ENCODE measurements at regions not wholly inside any gene's neighbourhood (a gene's known extent, or its start where the extent isn't known, plus 50 kb on each side); places are given as distances from the start of the nearest gene placed in this dataset.
"Not testable (repeated sequence)": the region's sequence is repeated elsewhere in the genome, so short reads cannot be mapped to it uniquely, and the experiment has no call there.

GRCh38 chr3:55147856-55148720 lies 220.2 kb upstream of the LRTM1 start:
- DNase-seq: peak; percentile 47

GRCh38 chr3:55147406-55147805 lies 219.5 kb upstream of the LRTM1 start:
- DNase-seq: peak; percentile 22

- no peak for DNase-seq
Observed at GRCh38 chr3:55146216-55146615, 218.4 kb upstream of the LRTM1 start.

GRCh38 chr3:55144015-55144673 lies 216.3 kb upstream of the LRTM1 start:
- peak; percentile 93 for DNase-seq

GRCh38 chr3:55143336-55143735 lies 215.5 kb upstream of the LRTM1 start:
- peak; percentile 16 for DNase-seq

- DNase-seq: not testable (repeated sequence)
Observed at GRCh38 chr3:55136291-55136690, 208.4 kb upstream of the LRTM1 start.

GRCh38 chr3:55128225-55128823 lies 200.5 kb upstream of the LRTM1 start:
- DNase-seq: peak; percentile 84

GRCh38 chr3:55127565-55127964 lies 199.7 kb upstream of the LRTM1 start:
- no peak for DNase-seq

GRCh38 chr3:55124371-55124770 lies 196.5 kb upstream of the LRTM1 start:
- no peak for DNase-seq

Measured in fibroblast of skin of back (primary cell).